Hepatocyte (in vitro differentiated cells): ENCODE measurements at regions not wholly inside any gene's neighbourhood (a gene's known extent, or its start where the extent isn't known, plus 50 kb on each side); places are given as distances from the start of the nearest gene placed in this dataset.
"Not testable (repeated sequence)": the region's sequence is repeated elsewhere in the genome, so short reads cannot be mapped to it uniquely, and the experiment has no call there.

Experiments
- DNase-seq: peaks from one replicate; pipeline ENCODE4 v3.0.0-alpha.2; 2016; ENCODE audit warnings: low spot score
- H2AFZ ChIP-seq: fragments of 200-600 bp; sonication (generic); 2 replicates; pipeline ENCODE4 v1.6.0; 2016; ENCODE audit warnings: antibody characterized with exemption, mild to moderate bottlenecking
- H3K27ac ChIP-seq: fragments of 200-600 bp; sonication (generic); 2 replicates; pipeline ENCODE4 v1.5.1; 2016; ENCODE audit warnings: mild to moderate bottlenecking
- H3K27me3 ChIP-seq: fragments of 200-600 bp; sonication (generic); 2 replicates; pipeline ENCODE4 v1.6.1; 2016
- H3K36me3 ChIP-seq: fragments of 200-600 bp; sonication (generic); replicated peaks from 2 replicates; pipeline ENCODE4 v1.5.1; 2016; ENCODE audit warnings: low read depth; ENCODE audit not compliant: insufficient read depth
- H3K4me1 ChIP-seq: fragments of 200-600 bp; sonication (generic); 2 replicates; pipeline ENCODE4 v1.5.1; 2016; ENCODE audit warnings: mild to moderate bottlenecking, moderate library complexity; ENCODE audit not compliant: insufficient read depth
- H3K4me2 ChIP-seq: fragments of 200-600 bp; sonication (generic); 2 replicates; pipeline ENCODE4 v1.6.0; 2016
- H3K4me3 ChIP-seq: fragments of 200-600 bp; sonication (generic); 2 replicates; pipeline ENCODE4 v1.5.1; 2016; ENCODE audit warnings: mild to moderate bottlenecking
- H3K79me2 ChIP-seq: fragments of 200-600 bp; sonication (generic); 2 replicates; pipeline ENCODE4 v1.6.0; 2017; ENCODE audit warnings: mild to moderate bottlenecking
- H3K9me2 ChIP-seq: fragments of 200-600 bp; sonication (generic); replicated peaks from 2 replicates; pipeline ENCODE4 v1.6.0; 2017; ENCODE audit warnings: mild to moderate bottlenecking; ENCODE audit not compliant: insufficient read depth
- H3K9me3 ChIP-seq: fragments of 200-600 bp; sonication (generic); 2 replicates; pipeline ENCODE4 v1.5.1; 2016; ENCODE audit warnings: low read depth, mild to moderate bottlenecking
- H4K20me1 ChIP-seq: fragments of 200-600 bp; sonication (generic); 2 replicates; pipeline ENCODE4 v1.6.0; 2016; ENCODE audit warnings: mild to moderate bottlenecking; ENCODE audit not compliant: insufficient read depth, poor library complexity, severe bottlenecking
- EZH2 ChIP-seq: fragments of 200-600 bp; sonication (generic); IDR thresholded peaks from 2 replicates; pipeline ENCODE4 v1.6.1; 2016; ENCODE audit warnings: antibody characterized with exemption, mild to moderate bottlenecking, borderline replicate concordance
- EZH2phosphoT487 ChIP-seq: fragments of 200-600 bp; sonication (generic); IDR thresholded peaks from one replicate; pipeline ENCODE4 v1.6.1; 2018; ENCODE audit warnings: antibody characterized with exemption, mild to moderate bottlenecking, low read depth, moderate library complexity; ENCODE audit not compliant: unreplicated experiment, severe bottlenecking
- WGBS: methylation state at CpG from one replicate; pipeline ENCODE4 v1.1.6; 2016; ENCODE audit warnings: low lambda C conversion rate; ENCODE audit errors: missing lambda C conversion rate; 5-methylcytosine and 5-hydroxymethylcytosine counted together
- TF ChIP-seq, protein P1 (sequence below): fragments of 200-600 bp; sonication (generic); IDR thresholded peaks from 2 replicates; pipeline ENCODE4 v1.5.1; 2016; ENCODE audit warnings: antibody characterized with exemption, mild to moderate bottlenecking; ENCODE audit not compliant: poor library complexity

DNA sequence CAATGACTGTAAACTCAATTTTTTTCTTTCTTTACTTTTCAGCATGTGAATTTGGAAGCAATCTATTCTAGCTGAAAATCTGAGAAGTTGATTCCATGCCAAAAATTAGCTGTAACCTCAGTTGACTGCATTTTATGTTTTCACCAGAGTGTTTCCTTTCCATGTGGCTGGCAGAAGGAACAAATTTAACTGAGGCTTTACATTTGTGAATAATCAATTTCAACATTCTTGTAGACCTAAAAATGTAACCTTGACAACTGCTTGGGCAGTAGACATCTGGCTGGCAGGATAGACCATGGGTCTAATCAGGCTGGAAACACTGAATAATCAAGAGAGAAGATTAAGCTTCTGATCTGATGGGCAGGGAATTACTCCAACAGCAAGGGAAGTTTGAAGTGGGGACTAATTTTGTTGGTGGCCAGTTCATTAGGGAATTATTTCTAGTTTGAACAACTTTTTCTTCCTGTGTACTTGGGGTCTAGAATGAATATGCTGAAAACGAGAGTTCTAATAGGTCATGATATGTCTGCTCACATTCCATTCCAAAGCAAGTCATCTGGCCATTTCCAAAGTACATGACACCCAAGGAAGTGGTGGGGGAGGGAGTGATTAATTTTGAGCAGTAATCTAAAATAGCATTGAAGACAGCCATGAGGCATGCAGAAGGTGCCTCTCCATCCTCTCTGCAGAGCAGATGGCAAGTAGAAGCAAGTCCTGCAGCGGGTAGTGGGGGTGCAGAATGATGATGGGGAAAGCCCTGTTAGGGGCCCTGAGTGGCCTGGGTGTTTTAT lies 68.2 kb downstream of the ATP23 start:
- Histone ChIP-seq H3K4me3 (no peak overlapping the region), H4K20me1 (no peaks in the 10 kb centered on the region), H3K79me2 (no peaks in the 10 kb centered on the region), H3K9me2 (no peaks in the 10 kb centered on the region), H3K27ac (no peak overlapping the region), H3K27me3 (no peaks in the 10 kb centered on the region), H2AFZ (no peak overlapping the region), H3K9me3 (no peaks in the 10 kb centered on the region), H3K4me2 (no peak overlapping the region), H3K36me3 (no peaks in the 10 kb centered on the region), H3K4me1 (no peaks in the 10 kb centered on the region)
- 76% methylated on average over 2 of the region's 2 CpGs for WGBS
- no peak for DNase-seq
- TF ChIP-seq EZH2 (no peak), EZH2phosphoT487 (no peak)
- TF ChIP-seq, protein P1, sequence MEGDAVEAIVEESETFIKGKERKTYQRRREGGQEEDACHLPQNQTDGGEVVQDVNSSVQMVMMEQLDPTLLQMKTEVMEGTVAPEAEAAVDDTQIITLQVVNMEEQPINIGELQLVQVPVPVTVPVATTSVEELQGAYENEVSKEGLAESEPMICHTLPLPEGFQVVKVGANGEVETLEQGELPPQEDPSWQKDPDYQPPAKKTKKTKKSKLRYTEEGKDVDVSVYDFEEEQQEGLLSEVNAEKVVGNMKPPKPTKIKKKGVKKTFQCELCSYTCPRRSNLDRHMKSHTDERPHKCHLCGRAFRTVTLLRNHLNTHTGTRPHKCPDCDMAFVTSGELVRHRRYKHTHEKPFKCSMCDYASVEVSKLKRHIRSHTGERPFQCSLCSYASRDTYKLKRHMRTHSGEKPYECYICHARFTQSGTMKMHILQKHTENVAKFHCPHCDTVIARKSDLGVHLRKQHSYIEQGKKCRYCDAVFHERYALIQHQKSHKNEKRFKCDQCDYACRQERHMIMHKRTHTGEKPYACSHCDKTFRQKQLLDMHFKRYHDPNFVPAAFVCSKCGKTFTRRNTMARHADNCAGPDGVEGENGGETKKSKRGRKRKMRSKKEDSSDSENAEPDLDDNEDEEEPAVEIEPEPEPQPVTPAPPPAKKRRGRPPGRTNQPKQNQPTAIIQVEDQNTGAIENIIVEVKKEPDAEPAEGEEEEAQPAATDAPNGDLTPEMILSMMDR: no peak

DNA sequence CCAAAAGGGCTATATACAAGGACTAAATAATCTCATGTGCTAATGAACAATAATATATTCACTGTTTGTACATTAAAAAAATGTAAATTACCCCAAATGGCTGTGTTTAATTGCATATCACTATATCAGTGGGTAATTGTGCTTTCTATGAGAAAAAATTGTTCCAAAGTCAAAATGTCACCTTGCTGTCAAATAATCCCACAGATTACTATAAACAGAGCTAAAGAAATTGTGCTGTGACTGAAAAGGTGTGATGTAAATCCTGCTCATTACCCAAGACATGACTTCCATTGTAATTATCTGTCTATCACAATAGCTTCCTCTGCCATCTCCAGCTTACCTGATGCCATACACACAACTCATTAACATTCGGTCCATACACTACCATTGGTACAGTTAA lies 70.3 kb downstream of the ATP23 start:
- H2AFZ ChIP-seq: no peak overlapping the region
- TF ChIP-seq, protein P1: no peak
- TF ChIP-seq EZH2phosphoT487: no peak
- no peak for TF ChIP-seq EZH2
- H3K4me3 ChIP-seq: no peak overlapping the region
- H3K27ac ChIP-seq: no peak overlapping the region
- no peaks in the 10 kb centered on the region for H3K36me3 ChIP-seq
- H3K4me2 ChIP-seq: no peak overlapping the region
- H3K79me2 ChIP-seq: no peaks in the 10 kb centered on the region
- H3K4me1 ChIP-seq: no peaks in the 10 kb centered on the region
- DNase-seq: no peak
- no peaks in the 10 kb centered on the region for H4K20me1 ChIP-seq
- H3K27me3 ChIP-seq: no peaks in the 10 kb centered on the region
- no peaks in the 10 kb centered on the region for H3K9me3 ChIP-seq
- 56% methylated on average over 1 of the region's 1 CpG for WGBS
- no peaks in the 10 kb centered on the region for H3K9me2 ChIP-seq

DNA sequence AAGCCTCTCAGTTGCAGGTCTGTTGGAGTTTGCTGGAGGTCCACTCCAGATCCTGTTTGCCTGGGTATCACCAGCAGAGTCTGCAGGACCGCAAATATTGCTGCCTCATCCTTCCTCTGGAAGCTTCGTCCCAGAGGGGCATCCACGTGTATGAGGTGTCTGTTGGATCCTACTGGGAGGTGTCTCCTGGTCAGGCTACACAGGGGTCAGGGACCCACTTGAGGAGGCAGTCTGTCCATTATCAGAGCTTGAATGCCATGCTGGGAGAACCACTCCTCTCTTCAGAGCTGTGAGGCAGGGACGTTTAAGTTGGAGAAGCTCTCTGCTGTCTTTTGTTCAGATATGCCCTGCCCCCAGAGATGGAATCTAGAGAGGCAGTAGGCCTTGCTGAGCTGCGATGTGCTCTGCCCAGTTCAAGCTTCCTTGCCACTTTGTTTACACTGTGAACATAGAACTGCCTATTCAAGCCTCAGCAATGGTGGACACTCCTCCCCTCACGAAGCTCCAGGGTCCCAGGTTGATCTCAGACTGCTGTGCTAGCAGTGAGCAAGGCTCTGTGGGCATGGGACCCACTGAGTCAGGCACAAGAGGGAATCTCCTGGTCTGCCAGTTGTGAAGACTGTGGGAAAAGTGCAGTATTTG lies 81.1 kb downstream of the ATP23 start:
- H2AFZ ChIP-seq, H3K9me2 ChIP-seq, H3K27ac ChIP-seq, H3K4me3 ChIP-seq, H3K4me2 ChIP-seq, H3K79me2 ChIP-seq, H3K27me3 ChIP-seq, H4K20me1 ChIP-seq, H3K9me3 ChIP-seq, H3K4me1 ChIP-seq, H3K36me3 ChIP-seq, DNase-seq: not testable (repeated sequence)
- 75% methylated on average over 6 of the region's 6 CpGs for WGBS

DNA sequence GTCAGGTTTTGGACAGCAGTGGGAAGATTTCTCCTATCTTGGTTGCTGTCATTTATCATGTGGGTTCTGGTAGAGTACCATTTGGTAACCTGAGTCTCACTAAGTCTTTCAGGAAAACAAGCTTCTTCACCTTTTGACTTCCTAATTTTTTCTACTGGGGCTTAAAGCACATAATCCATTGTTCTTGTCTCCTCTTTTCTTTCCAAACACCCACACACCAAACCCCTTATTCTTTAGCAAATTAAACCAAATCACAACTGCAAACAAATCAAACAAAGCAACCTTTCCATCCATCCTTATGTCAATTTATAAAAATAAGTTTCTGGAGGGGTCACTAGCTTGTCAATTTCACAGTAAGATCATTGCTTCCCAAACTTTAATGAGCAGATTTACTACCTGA lies 84.1 kb downstream of the ATP23 start:
- Histone ChIP-seq H3K36me3 (no peaks in the 10 kb centered on the region), H3K27ac (no peak overlapping the region), H3K27me3 (no peaks in the 10 kb centered on the region), H3K4me1 (no peaks in the 10 kb centered on the region), H3K9me3 (no peaks in the 10 kb centered on the region), H4K20me1 (no peaks in the 10 kb centered on the region), H3K4me3 (no peak overlapping the region), H3K9me2 (no peaks in the 10 kb centered on the region), H2AFZ (no peak overlapping the region), H3K4me2 (no peak overlapping the region), H3K79me2 (no peaks in the 10 kb centered on the region)
- TF ChIP-seq EZH2 (no peak), EZH2phosphoT487 (no peak)
- TF ChIP-seq, protein P1: no peak
- DNase-seq: no peak
